PC-9 (cell line): ENCODE measurements at regions not wholly inside any gene's neighbourhood (a gene's known extent, or its start where the extent isn't known, plus 50 kb on each side); places are given as distances from the start of the nearest gene placed in this dataset.

Source experiments
- BruUV-seq: library from RNA; stranded (reverse); fragments of 400-500 nt; replicated peaks from 2 replicates; lab custom pipeline; 2021; lab: Mats Ljungman, UMichigan
- CTCF ChIA-PET: fragments of 300-600 bp; sonication (Branson Sonifier 250); formaldehyde crosslinking; loops from one replicate; lab custom pipeline; 2022; ENCODE audit warnings: antibody characterized with exemption; lab: Charles Lee
- POLR2A ChIA-PET: fragments of 300-600 bp; sonication (Branson Sonifier 250); formaldehyde crosslinking; loops from one replicate; lab custom pipeline; 2022; ENCODE audit warnings: antibody characterized with exemption; ENCODE audit not compliant: unreplicated experiment; lab: Charles Lee
- DNase-seq, 2 experiments: peaks; one replicate each; pipeline versions ENCODE4 v3.0.0 to v3.0.0-alpha.2; 2015 to 2022; ENCODE audit warnings: mixed read lengths in 1 of 2
- H2AFZ ChIP-seq: fragments of 200-600 bp; sonication (generic); 2 replicates; pipeline ENCODE4 v1.8.1; 2017; ENCODE audit warnings: antibody characterized with exemption
- H3F3A ChIP-seq: fragments of 200-600 bp; sonication (generic); 2 replicates; pipeline ENCODE4 v1.8.1; 2017; ENCODE audit warnings: antibody characterized with exemption, mild to moderate bottlenecking, low read depth; ENCODE audit not compliant: insufficient read depth
- H3K27ac ChIP-seq: fragments of 200-600 bp; sonication (generic); 2 replicates; pipeline ENCODE4 v1.6.1; 2016; ENCODE audit warnings: mixed run types
- H3K27me3 ChIP-seq: fragments of 200-600 bp; sonication (generic); 2 replicates; pipeline ENCODE4 v1.6.1; 2016; ENCODE audit warnings: low read depth, mixed run types; ENCODE audit not compliant: insufficient read depth
- H3K36me3 ChIP-seq: fragments of 200-600 bp; sonication (generic); 2 replicates; pipeline ENCODE4 v1.6.1; 2016; ENCODE audit warnings: low read depth, mixed run types
- H3K4me1 ChIP-seq: fragments of 200-600 bp; sonication (generic); replicated peaks from 2 replicates; pipeline ENCODE4 v1.6.1; 2016; ENCODE audit warnings: mixed run types; ENCODE audit not compliant: insufficient read depth
- H3K4me2 ChIP-seq: fragments of 200-600 bp; sonication (generic); 2 replicates; pipeline ENCODE4 v1.6.1; 2017; ENCODE audit warnings: mixed run types
- H3K4me3 ChIP-seq: fragments of 200-600 bp; sonication (generic); 2 replicates; pipeline ENCODE4 v1.6.1; 2016; ENCODE audit warnings: mixed run types
- H3K79me2 ChIP-seq: fragments of 200-600 bp; sonication (generic); 2 replicates; pipeline ENCODE4 v1.6.1; 2017; ENCODE audit warnings: low read depth, mixed run types
- H3K9me2 ChIP-seq: fragments of 200-600 bp; sonication (generic); 2 replicates; pipeline ENCODE4 v1.8.1; 2017; ENCODE audit warnings: mild to moderate bottlenecking; ENCODE audit not compliant: insufficient read depth
- H3K9me3 ChIP-seq: fragments of 200-600 bp; sonication (generic); 2 replicates; pipeline ENCODE4 v1.8.1; 2016; ENCODE audit warnings: low read depth; ENCODE audit not compliant: insufficient read depth
- H4K20me1 ChIP-seq: fragments of 200-600 bp; sonication (generic); 2 replicates; pipeline ENCODE4 v1.8.1; 2017; ENCODE audit not compliant: insufficient read depth
- CTCF ChIP-seq: fragments of 200-600 bp; sonication (generic); conservative IDR thresholded peaks from 2 replicates; pipeline ENCODE4 v1.6.1; 2017; ENCODE audit warnings: mixed run types, antibody characterized with exemption, mild to moderate bottlenecking, moderate library complexity
- EZH2 ChIP-seq: fragments of 200-600 bp; sonication (generic); IDR thresholded peaks from 2 replicates; pipeline ENCODE4 v1.8.0; 2017; ENCODE audit warnings: antibody characterized with exemption, low read depth
- intact Hi-C: fragments of 100-400 bp; cut with micrococcal nuclease; formaldehyde crosslinking; loops from one replicate; pipeline ENCODE4 v1.10.0; 2022; ENCODE audit not compliant: unreplicated experiment

- BruUV-seq: no TSS peak
Observed at GRCh38 chr6:133016631-133017030, 202.3 kb downstream of the RPS12 start.

GRCh38 chr6:133017581-133017980 lies 203.2 kb downstream of the RPS12 start:
- Histone ChIP-seq H3K36me3 (no peaks in the 10 kb centered on the region), H3K4me1 (no peaks in the 10 kb centered on the region), H3K27ac (no peak overlapping the region), H3K9me3 (no peaks in the 10 kb centered on the region), H3K9me2 (peaks cover 11% of the 10 kb centered on the region; the same call in 1 of the 2 replicates), H4K20me1 (no peaks in the 10 kb centered on the region), H3F3A (no peaks in the 10 kb centered on the region), H3K27me3 (no peaks in the 10 kb centered on the region), H3K79me2 (no peaks in the 10 kb centered on the region), H3K4me2 (no peak overlapping the region), H3K4me3 (no peak overlapping the region), H2AFZ (peak overlapping the region; percentile 59; the same call in 1 of the 2 replicates)
- intact Hi-C loops: no loop called here
- ChIA-PET POLR2A (no interaction called here), CTCF (no interaction called here)
- TF ChIP-seq CTCF (no peak), EZH2 (no peak)
- no peak for DNase-seq
- BruUV-seq: no TSS peak

More at GRCh38 chr6:133016631-133017030, 202.3 kb downstream of the RPS12 start:
- no peaks in the 10 kb centered on the region for H3K27me3 ChIP-seq
- H4K20me1 ChIP-seq: no peaks in the 10 kb centered on the region
- H3K4me3 ChIP-seq: no peak overlapping the region
- H3K9me3 ChIP-seq: no peaks in the 10 kb centered on the region
- peaks cover 11% of the 10 kb centered on the region; the same call in 1 of the 2 replicates for H3K9me2 ChIP-seq
- no peak overlapping the region for H3K4me2 ChIP-seq
- no peaks in the 10 kb centered on the region for H3K79me2 ChIP-seq
- ChIA-PET POLR2A (no interaction called here), CTCF (no interaction called here)
- DNase-seq: no peak
- H3F3A ChIP-seq: no peaks in the 10 kb centered on the region
- no peaks in the 10 kb centered on the region for H3K36me3 ChIP-seq
- H2AFZ ChIP-seq: 0 out of 2 replicates have a peak overlapping the region, but pooled peaks have one; percentile 20
- TF ChIP-seq CTCF: no peak
- intact Hi-C loops: no loop called here
- no peak overlapping the region for H3K27ac ChIP-seq
- H3K4me1 ChIP-seq: no peaks in the 10 kb centered on the region

DNA sequence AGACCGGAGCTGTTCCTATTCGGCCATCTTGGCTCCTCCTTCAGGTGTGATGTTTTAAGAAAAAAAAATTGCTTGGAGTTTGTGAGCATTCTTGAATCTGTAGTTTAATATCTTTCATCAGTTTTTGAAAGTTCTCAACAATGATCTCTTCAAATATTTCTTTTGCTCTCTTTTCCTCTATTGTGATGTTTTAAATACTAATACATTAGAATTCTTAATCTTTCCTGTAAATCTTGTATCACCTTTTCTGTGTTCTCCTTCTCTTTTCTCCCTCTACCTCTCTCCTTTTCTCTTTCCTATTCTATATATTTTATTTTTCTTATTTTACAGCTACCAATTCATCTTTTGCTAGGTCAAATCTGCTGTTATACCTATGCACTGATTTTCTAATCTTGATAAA lies 212.3 kb downstream of the RPS12 start:
- Histone ChIP-seq H3K36me3 (no peaks in the 10 kb centered on the region), H3K4me3 (no peak overlapping the region), H3K79me2 (no peaks in the 10 kb centered on the region), H4K20me1 (no peaks in the 10 kb centered on the region), H3K9me3 (no peaks in the 10 kb centered on the region; the same call in 1 of the 2 replicates), H3K27ac (no peak overlapping the region), H3K4me1 (no peaks in the 10 kb centered on the region), H3K4me2 (no peak overlapping the region), H3K9me2 (no peaks in the 10 kb centered on the region), H3K27me3 (no peaks in the 10 kb centered on the region), H2AFZ (no peak overlapping the region), H3F3A (no peaks in the 10 kb centered on the region)
- DNase-seq: no peak
- TF ChIP-seq EZH2 (no peak), CTCF (no peak)
- no TSS peak for BruUV-seq
- CTCF ChIA-PET: no interaction called here
- POLR2A ChIA-PET: no interaction called here
- intact Hi-C loops: no loop called here
